22Rv1 (cell line): ENCODE measurements at regions not wholly inside any gene's neighbourhood (a gene's known extent, or its start where the extent isn't known, plus 50 kb on each side); places are given as distances from the start of the nearest gene placed in this dataset.

Source experiments
- CTCF ChIP-seq: fragments of 450-650 bp; IDR thresholded peaks from 2 replicates; pipeline ENCODE4 v1.5.1; 2017; ENCODE audit warnings: mild to moderate bottlenecking
- ZFX ChIP-seq: fragments of 450-650 bp; IDR thresholded peaks from 2 replicates; pipeline ENCODE4 v1.6.1; 2017; ENCODE audit warnings: antibody characterized with exemption, borderline replicate concordance

GRCh38 chr15:66907826-66908743 lies 157.3 kb upstream of the SMAD3 start:
- TF ChIP-seq CTCF (no peak), ZFX (no peak)
